GM23338 (cell line): ENCODE measurements at regions not wholly inside any gene's neighbourhood (a gene's known extent, or its start where the extent isn't known, plus 50 kb on each side); places are given as distances from the start of the nearest gene placed in this dataset.

Source experiments
- ATAC-seq: fragments of 200-7000 bp; cut with Tn5 transposase; 3 replicates; pipeline ENCODE4 v1.9.1; 2020
- DNase-seq: peaks from one replicate; pipeline ENCODE4 v3.0.0-alpha.2; 2015; ENCODE audit warnings: low spot score
- H2AFZ ChIP-seq: fragments of 200-600 bp; sonication (generic); 2 replicates; pipeline ENCODE4 v1.8.0; 2016; ENCODE audit warnings: antibody characterized with exemption, mild to moderate bottlenecking, moderate library complexity
- H3F3A ChIP-seq: fragments of 200-600 bp; sonication (generic); replicated peaks from 2 replicates; pipeline ENCODE4 v1.8.0; 2017; ENCODE audit warnings: antibody characterized with exemption, mixed run types, low read depth
- H3K27ac ChIP-seq: fragments of 200-600 bp; sonication (generic); 2 replicates; pipeline ENCODE4 v1.6.1; 2016; ENCODE audit warnings: low read depth
- H3K27me3 ChIP-seq: fragments of 200-600 bp; sonication (generic); 2 replicates; pipeline ENCODE4 v1.8.0; 2016; ENCODE audit warnings: mild to moderate bottlenecking, mixed run types, moderate library complexity; ENCODE audit not compliant: insufficient read depth
- H3K36me3 ChIP-seq: fragments of 200-600 bp; sonication (generic); 2 replicates; pipeline ENCODE4 v1.8.0; 2016; ENCODE audit warnings: mild to moderate bottlenecking; ENCODE audit not compliant: insufficient read depth
- H3K4me1 ChIP-seq: fragments of 200-600 bp; sonication (generic); 2 replicates; pipeline ENCODE4 v1.8.0; 2016; ENCODE audit warnings: mild to moderate bottlenecking, moderate library complexity; ENCODE audit not compliant: insufficient read depth
- H3K4me2 ChIP-seq: fragments of 200-600 bp; sonication (generic); 2 replicates; pipeline ENCODE4 v1.7.1; 2017; ENCODE audit warnings: mixed run types
- H3K4me3 ChIP-seq: fragments of 200-600 bp; sonication (generic); 2 replicates; pipeline ENCODE4 v1.6.1; 2016; ENCODE audit warnings: mixed run types
- H3K79me2 ChIP-seq: fragments of 200-600 bp; sonication (generic); replicated peaks from 2 replicates; pipeline ENCODE4 v1.8.0; 2017; ENCODE audit warnings: mild to moderate bottlenecking; ENCODE audit not compliant: insufficient read depth
- H3K9me2 ChIP-seq: fragments of 200-600 bp; sonication (generic); 2 replicates; pipeline ENCODE4 v1.8.0; 2017; ENCODE audit not compliant: insufficient read depth
- H4K20me1 ChIP-seq: fragments of 200-600 bp; sonication (generic); replicated peaks from 2 replicates; pipeline ENCODE4 v1.8.0; 2017; ENCODE audit warnings: mild to moderate bottlenecking; ENCODE audit not compliant: insufficient read depth
- H3K27ac Mint-ChIP-seq: 2 replicates; pipeline ENCODE4 v1.8.0; 2020; ENCODE audit warnings: inconsistent platforms, mild to moderate bottlenecking, moderate library complexity, mixed read lengths
- H3K27me3 Mint-ChIP-seq: 3 replicates; pipeline ENCODE4 v1.8.0; 2022; ENCODE audit warnings: low read depth, mild to moderate bottlenecking, moderate library complexity, mixed read lengths, inconsistent platforms; ENCODE audit not compliant: insufficient read depth, poor library complexity
- H3K36me3 Mint-ChIP-seq: 3 replicates; pipeline ENCODE4 v1.8.0; 2021; ENCODE audit warnings: low read depth, mild to moderate bottlenecking, inconsistent platforms, moderate library complexity, mixed read lengths
- H3K4me1 Mint-ChIP-seq: 3 replicates; pipeline ENCODE4 v1.8.0; 2020; ENCODE audit warnings: mild to moderate bottlenecking, inconsistent platforms, mixed read lengths
- H3K4me3 Mint-ChIP-seq: 3 replicates; pipeline ENCODE4 v1.8.0; 2021; ENCODE audit warnings: moderate library complexity, mild to moderate bottlenecking, inconsistent platforms, mixed read lengths
- H3K9me3 Mint-ChIP-seq: 3 replicates; pipeline ENCODE4 v1.8.0; 2020; ENCODE audit warnings: moderate library complexity, mild to moderate bottlenecking, inconsistent platforms, mixed read lengths
- CREB1 ChIP-seq: fragments of 250-450 bp; sonication (Bioruptor Pico); IDR thresholded peaks from 2 replicates; pipeline ENCODE4 v1.5.0; 2020; ENCODE audit warnings: low read depth, mild to moderate bottlenecking, moderate library complexity
- EZH2 ChIP-seq: fragments of 200-600 bp; sonication (generic); IDR thresholded peaks from one replicate; pipeline ENCODE4 v1.8.0; 2017; ENCODE audit warnings: antibody characterized with exemption, mild to moderate bottlenecking, low read depth; ENCODE audit not compliant: unreplicated experiment
- EZH2phosphoT487 ChIP-seq: fragments of 200-600 bp; sonication (generic); IDR thresholded peaks from one replicate; pipeline ENCODE4 v1.8.1; 2018; ENCODE audit warnings: antibody characterized with exemption; ENCODE audit not compliant: unreplicated experiment
- JUNB ChIP-seq: IDR thresholded peaks from one replicate; pipeline ENCODE4 v1.6.1; 2016; ENCODE audit warnings: antibody characterized with exemption; ENCODE audit not compliant: unreplicated experiment
- NANOG ChIP-seq: IDR thresholded peaks from 2 replicates; pipeline ENCODE4 v1.6.1; 2016; ENCODE audit warnings: antibody characterized with exemption, borderline replicate concordance
- POLR2AphosphoS5 ChIP-seq: IDR thresholded peaks from 2 replicates; pipeline ENCODE4 v1.6.1; 2016; ENCODE audit warnings: antibody characterized with exemption, low read depth
- ZNF114 ChIP-seq: fragments of 250-450 bp; sonication (Bioruptor Pico); IDR thresholded peaks from 2 replicates; pipeline ENCODE4 v1.5.0; 2020; ENCODE audit warnings: mild to moderate bottlenecking, moderate library complexity
- TF ChIP-seq, protein P1 (sequence below), 2 experiments: fragments of 200-600 bp in 1 of 2; sonication (generic) in 1 of 2; conservative IDR thresholded peaks; 2 replicates each; pipeline versions ENCODE4 v1.5.1 to v1.6.1; 2016 to 2017; ENCODE audit warnings: antibody characterized with exemption in 2 of 2, low read depth in 2 of 2, mild to moderate bottlenecking in 2 of 2, moderate library complexity in 1 of 2
- TF ChIP-seq, protein P2 (sequence below): IDR thresholded peaks from 2 replicates; pipeline ENCODE4 v1.6.1; 2016; ENCODE audit warnings: antibody characterized with exemption
- TF ChIP-seq, protein P3 (sequence below): IDR thresholded peaks from one replicate; pipeline ENCODE4 v1.6.1; 2018; ENCODE audit warnings: antibody characterized with exemption; ENCODE audit not compliant: unreplicated experiment

DNA sequence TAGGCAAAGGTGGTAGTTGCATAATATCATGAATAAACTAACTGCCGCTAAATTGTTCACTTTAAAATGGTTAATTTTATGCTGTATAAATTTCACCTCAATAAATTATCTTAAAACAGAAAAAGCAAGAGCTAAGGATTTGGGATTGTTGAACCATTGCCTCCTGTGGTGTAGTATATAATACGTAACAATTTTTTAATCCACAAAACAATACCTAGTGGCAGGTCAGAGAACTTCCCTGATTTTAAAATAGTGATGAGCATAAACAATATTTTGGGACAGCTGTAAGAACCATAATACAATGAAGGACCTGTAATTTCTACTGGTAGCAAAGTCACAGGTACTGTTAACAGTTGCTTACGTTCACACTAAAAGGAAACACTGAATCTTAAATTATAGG is 161.9 kb upstream of the PRNP start (continued):
- TF ChIP-seq, protein P1, sequence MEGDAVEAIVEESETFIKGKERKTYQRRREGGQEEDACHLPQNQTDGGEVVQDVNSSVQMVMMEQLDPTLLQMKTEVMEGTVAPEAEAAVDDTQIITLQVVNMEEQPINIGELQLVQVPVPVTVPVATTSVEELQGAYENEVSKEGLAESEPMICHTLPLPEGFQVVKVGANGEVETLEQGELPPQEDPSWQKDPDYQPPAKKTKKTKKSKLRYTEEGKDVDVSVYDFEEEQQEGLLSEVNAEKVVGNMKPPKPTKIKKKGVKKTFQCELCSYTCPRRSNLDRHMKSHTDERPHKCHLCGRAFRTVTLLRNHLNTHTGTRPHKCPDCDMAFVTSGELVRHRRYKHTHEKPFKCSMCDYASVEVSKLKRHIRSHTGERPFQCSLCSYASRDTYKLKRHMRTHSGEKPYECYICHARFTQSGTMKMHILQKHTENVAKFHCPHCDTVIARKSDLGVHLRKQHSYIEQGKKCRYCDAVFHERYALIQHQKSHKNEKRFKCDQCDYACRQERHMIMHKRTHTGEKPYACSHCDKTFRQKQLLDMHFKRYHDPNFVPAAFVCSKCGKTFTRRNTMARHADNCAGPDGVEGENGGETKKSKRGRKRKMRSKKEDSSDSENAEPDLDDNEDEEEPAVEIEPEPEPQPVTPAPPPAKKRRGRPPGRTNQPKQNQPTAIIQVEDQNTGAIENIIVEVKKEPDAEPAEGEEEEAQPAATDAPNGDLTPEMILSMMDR (conservative IDR thresholded peaks at IDR 0.05; ENCODE audit: low read depth in 2 of 2), result no peak
- TF ChIP-seq JUNB (no peak), ZNF114 (CRISPR knock-in tag) (no peak)

DNA sequence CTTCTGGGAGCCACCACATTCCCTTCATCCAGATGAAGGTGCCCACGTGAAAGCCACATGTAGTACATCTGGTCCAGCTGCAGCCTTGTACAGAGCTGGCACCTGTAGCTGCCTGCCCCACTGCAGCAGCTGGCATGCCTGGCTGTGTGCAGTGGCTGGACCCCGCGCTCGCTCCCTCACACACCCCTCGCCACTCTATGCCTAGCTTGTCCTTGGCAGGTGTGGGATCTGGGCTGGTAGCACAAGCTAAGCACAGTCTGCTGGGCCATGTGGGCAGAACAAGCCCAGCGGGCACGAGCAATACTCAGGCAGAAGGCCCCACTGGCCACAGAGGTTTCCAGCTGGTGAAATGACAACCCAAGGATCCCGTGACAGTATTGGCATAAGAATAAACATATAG is 163.9 kb upstream of the PRNP start:
- Histone ChIP-seq H3K4me1 (no peaks in the 10 kb centered on the region), H4K20me1 (no peaks in the 10 kb centered on the region), H3K79me2 (no peaks in the 10 kb centered on the region), H3K9me2 (no peaks in the 10 kb centered on the region), H3F3A (no peaks in the 10 kb centered on the region), H3K27ac (no peak overlapping the region), H3K36me3 (no peaks in the 10 kb centered on the region), H3K27me3 (no peaks in the 10 kb centered on the region), H2AFZ (no peak overlapping the region), H3K4me2 (no peak overlapping the region), H3K4me3 (no peak overlapping the region)
- no peak overlapping the region for H3K4me3 Mint-ChIP-seq
- H3K27me3 Mint-ChIP-seq, result peaks cover 3% of the 10 kb centered on the region
- no peak overlapping the region for H3K27ac Mint-ChIP-seq
- DNase-seq (no peak), ATAC-seq (no peak)
- H3K4me1 Mint-ChIP-seq, result 0 out of 3 replicates have a peak, but pooled peaks cover 2% of the 10 kb centered on the region
- H3K36me3 Mint-ChIP-seq, result no peaks in the 10 kb centered on the region
- TF ChIP-seq, protein P2, sequence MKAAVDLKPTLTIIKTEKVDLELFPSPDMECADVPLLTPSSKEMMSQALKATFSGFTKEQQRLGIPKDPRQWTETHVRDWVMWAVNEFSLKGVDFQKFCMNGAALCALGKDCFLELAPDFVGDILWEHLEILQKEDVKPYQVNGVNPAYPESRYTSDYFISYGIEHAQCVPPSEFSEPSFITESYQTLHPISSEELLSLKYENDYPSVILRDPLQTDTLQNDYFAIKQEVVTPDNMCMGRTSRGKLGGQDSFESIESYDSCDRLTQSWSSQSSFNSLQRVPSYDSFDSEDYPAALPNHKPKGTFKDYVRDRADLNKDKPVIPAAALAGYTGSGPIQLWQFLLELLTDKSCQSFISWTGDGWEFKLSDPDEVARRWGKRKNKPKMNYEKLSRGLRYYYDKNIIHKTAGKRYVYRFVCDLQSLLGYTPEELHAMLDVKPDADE, result no peak
- TF ChIP-seq NANOG, result no peak
- TF ChIP-seq EZH2, result no peak
- no peak for TF ChIP-seq POLR2AphosphoS5
- TF ChIP-seq, protein P1 (conservative IDR thresholded peaks at IDR 0.05; ENCODE audit: low read depth in 2 of 2), result no peak
- no peak for TF ChIP-seq ZNF114 (CRISPR knock-in tag)
- TF ChIP-seq, protein P3, sequence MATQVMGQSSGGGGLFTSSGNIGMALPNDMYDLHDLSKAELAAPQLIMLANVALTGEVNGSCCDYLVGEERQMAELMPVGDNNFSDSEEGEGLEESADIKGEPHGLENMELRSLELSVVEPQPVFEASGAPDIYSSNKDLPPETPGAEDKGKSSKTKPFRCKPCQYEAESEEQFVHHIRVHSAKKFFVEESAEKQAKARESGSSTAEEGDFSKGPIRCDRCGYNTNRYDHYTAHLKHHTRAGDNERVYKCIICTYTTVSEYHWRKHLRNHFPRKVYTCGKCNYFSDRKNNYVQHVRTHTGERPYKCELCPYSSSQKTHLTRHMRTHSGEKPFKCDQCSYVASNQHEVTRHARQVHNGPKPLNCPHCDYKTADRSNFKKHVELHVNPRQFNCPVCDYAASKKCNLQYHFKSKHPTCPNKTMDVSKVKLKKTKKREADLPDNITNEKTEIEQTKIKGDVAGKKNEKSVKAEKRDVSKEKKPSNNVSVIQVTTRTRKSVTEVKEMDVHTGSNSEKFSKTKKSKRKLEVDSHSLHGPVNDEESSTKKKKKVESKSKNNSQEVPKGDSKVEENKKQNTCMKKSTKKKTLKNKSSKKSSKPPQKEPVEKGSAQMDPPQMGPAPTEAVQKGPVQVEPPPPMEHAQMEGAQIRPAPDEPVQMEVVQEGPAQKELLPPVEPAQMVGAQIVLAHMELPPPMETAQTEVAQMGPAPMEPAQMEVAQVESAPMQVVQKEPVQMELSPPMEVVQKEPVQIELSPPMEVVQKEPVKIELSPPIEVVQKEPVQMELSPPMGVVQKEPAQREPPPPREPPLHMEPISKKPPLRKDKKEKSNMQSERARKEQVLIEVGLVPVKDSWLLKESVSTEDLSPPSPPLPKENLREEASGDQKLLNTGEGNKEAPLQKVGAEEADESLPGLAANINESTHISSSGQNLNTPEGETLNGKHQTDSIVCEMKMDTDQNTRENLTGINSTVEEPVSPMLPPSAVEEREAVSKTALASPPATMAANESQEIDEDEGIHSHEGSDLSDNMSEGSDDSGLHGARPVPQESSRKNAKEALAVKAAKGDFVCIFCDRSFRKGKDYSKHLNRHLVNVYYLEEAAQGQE, result no peak
- no peak for TF ChIP-seq EZH2phosphoT487
- TF ChIP-seq CREB1 (CRISPR knock-in tag), result no peak
- H3K9me3 Mint-ChIP-seq, result no peaks in the 10 kb centered on the region
